Caco-2 (cell line): ENCODE measurements at regions not wholly inside any gene's neighbourhood (a gene's known extent, or its start where the extent isn't known, plus 50 kb on each side); places are given as distances from the start of the nearest gene placed in this dataset.
"Not testable (repeated sequence)": the region's sequence is repeated elsewhere in the genome, so short reads cannot be mapped to it uniquely, and the experiment has no call there.

ENCODE experiments used
- BruUV-seq: library from RNA; stranded (reverse); fragments of 400-500 nt; replicated peaks from 2 replicates; lab custom pipeline; 2021; lab: Mats Ljungman, UMichigan
- CTCF ChIA-PET: fragments of 300-600 bp; sonication (Branson Sonifier 250); formaldehyde crosslinking; loops from one replicate; lab custom pipeline; 2022; ENCODE audit warnings: antibody characterized with exemption; lab: Charles Lee
- POLR2A ChIA-PET: fragments of 300-600 bp; sonication (Branson Sonifier 250); formaldehyde crosslinking; loops from one replicate; lab custom pipeline; 2022; ENCODE audit warnings: antibody characterized with exemption; lab: Charles Lee
- DNase-seq, 2 experiments: peaks; one replicate each; pipeline versions ENCODE4 v3.0.0 to v3.0.0-alpha.2; 2020 to 2022
- H3K27me3 ChIP-seq: replicated peaks from 2 replicates; pipeline ENCODE4 v1.6.0; 2011; ENCODE audit warnings: low read length; ENCODE audit not compliant: control insufficient read depth, insufficient read depth
- H3K36me3 ChIP-seq: 2 replicates; pipeline ENCODE4 v1.5.1; 2011; ENCODE audit warnings: low read length; ENCODE audit not compliant: control insufficient read depth, insufficient read depth
- H3K4me1 ChIP-seq: fragments of 250-450 bp; sonication (Bioruptor Pico); 2 replicates; pipeline ENCODE4 v1.5.1; 2020; ENCODE audit warnings: mild to moderate bottlenecking
- H3K4me3 ChIP-seq: 2 replicates; pipeline ENCODE4 v1.5.1; 2011; ENCODE audit warnings: low read depth, mild to moderate bottlenecking, control low read depth, low read length
- H3K9me3 ChIP-seq: fragments of 250-450 bp; sonication (Bioruptor Pico); 2 replicates; pipeline ENCODE4 v1.5.1; 2020; ENCODE audit warnings: mild to moderate bottlenecking, moderate library complexity
- H3K27ac Mint-ChIP-seq: one replicate; pipeline ENCODE4 v1.8.0; 2022; ENCODE audit warnings: mixed read lengths; ENCODE audit not compliant: unreplicated experiment
- H3K27me3 Mint-ChIP-seq: one replicate; pipeline ENCODE4 v1.8.0; 2022; ENCODE audit warnings: mixed read lengths; ENCODE audit not compliant: insufficient read depth, unreplicated experiment
- H3K36me3 Mint-ChIP-seq: one replicate; pipeline ENCODE4 v1.8.0; 2022; ENCODE audit warnings: mild to moderate bottlenecking, mixed read lengths; ENCODE audit not compliant: insufficient read depth, unreplicated experiment
- H3K4me1 Mint-ChIP-seq: one replicate; pipeline ENCODE4 v1.8.0; 2022; ENCODE audit warnings: low read depth, mixed read lengths; ENCODE audit not compliant: unreplicated experiment
- H3K4me3 Mint-ChIP-seq: one replicate; pipeline ENCODE4 v1.8.0; 2022; ENCODE audit warnings: mild to moderate bottlenecking, moderate library complexity, mixed read lengths; ENCODE audit not compliant: unreplicated experiment
- H3K9me3 Mint-ChIP-seq: one replicate; pipeline ENCODE4 v1.8.0; 2022; ENCODE audit warnings: mixed read lengths; ENCODE audit not compliant: unreplicated experiment
- intact Hi-C: fragments of 100-400 bp; cut with micrococcal nuclease; formaldehyde crosslinking; loops from one replicate; pipeline ENCODE4 v1.10.0; 2022; ENCODE audit not compliant: unreplicated experiment
- TF ChIP-seq, protein P1 (sequence below), 2 experiments: fragments of 200-600 bp in 1 of 2; IDR thresholded peaks; 1 replicate in 1 of 2; 2 replicates in 1 of 2; pipeline versions ENCODE4 v1.5.1 to v1.8.0; 2011 to 2022; ENCODE audit warnings: antibody characterized with exemption in 1 of 2, control low read depth in 1 of 2, inconsistent platforms in 1 of 2, low read depth in 1 of 2, low read length in 1 of 2, mild to moderate bottlenecking in 1 of 2, moderate library complexity in 1 of 2; ENCODE audit not compliant: insufficient read depth in 1 of 2, severe bottlenecking in 1 of 2, unreplicated experiment in 1 of 2

DNA sequence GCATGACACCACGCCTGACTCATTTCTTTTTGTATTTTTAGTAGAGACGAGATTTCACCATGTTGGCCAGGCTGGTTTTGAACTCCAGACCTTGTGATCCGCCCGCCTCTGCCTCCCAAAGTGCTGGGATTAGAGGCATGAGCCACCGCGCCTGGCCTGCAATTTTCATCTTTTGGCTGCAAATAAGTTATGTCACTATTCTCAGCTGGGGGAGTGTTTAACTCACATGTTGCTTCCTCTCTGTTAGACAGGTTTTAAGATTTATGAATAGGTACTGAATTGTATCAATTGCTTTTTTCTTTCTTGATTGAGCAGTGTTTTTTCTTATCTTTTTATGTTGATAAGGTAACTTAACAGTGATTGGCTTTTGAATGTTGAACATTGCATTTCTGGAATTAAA lies 88.2 kb upstream of the ADCY2 start:
- H3K27ac Mint-ChIP-seq, intact Hi-C loops: not testable (repeated sequence)

DNA sequence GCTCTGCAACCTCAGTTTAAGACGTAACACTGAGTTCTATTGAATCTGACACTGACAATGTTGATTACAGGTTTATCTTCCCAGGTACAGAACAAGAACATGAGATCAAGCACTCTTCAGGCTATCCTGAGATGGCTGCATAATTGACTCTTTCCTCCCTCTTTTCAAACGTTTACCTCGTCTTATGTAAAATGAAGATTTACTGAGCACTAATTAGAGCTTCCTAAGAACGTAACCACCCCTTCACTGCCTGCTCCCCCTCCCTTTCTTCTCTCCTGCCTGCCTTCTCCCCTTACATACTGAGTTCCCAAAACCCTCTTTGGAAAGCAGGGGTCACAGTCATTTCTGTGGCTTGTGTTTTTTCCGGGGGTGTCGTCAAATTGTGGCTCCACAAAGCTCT lies 86.2 kb upstream of the ADCY2 start:
- DNase-seq, H3K9me3 ChIP-seq, intact Hi-C loops, H3K4me3 Mint-ChIP-seq, H3K36me3 Mint-ChIP-seq, POLR2A ChIA-PET, H3K36me3 ChIP-seq, CTCF ChIA-PET, H3K4me3 ChIP-seq, H3K9me3 Mint-ChIP-seq, H3K27me3 ChIP-seq, H3K4me1 Mint-ChIP-seq, H3K4me1 ChIP-seq, BruUV-seq, H3K27me3 Mint-ChIP-seq, H3K27ac Mint-ChIP-seq: not testable (repeated sequence)

More for the DNA sequence above, 88.2 kb upstream of the ADCY2 start:
- CTCF ChIA-PET, H3K4me1 Mint-ChIP-seq, H3K36me3 ChIP-seq, H3K4me3 ChIP-seq, H3K4me1 ChIP-seq, DNase-seq, POLR2A ChIA-PET, H3K27me3 ChIP-seq, H3K4me3 Mint-ChIP-seq, H3K36me3 Mint-ChIP-seq, H3K9me3 ChIP-seq, H3K9me3 Mint-ChIP-seq, BruUV-seq, H3K27me3 Mint-ChIP-seq: not testable (repeated sequence)

DNA sequence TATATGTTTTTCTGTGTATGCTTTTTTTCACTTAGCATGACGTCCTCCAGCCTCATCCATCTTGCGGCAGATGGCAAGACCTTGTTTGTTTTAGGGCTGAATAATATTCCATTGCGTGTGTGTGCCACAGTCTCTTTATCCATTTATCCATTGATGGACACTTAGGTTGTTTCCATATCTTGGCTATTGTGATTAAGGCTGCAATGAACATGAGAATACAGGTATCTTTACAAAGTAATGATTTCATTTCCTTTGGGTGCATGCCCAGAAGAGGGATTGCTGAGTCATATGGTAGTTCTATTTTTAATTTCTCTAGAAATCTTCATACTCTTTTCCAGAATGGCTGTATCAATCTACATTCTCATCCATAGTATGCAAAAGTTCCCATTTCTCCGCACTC lies 85.3 kb upstream of the ADCY2 start:
- intact Hi-C loops, H3K4me3 Mint-ChIP-seq, H3K27ac Mint-ChIP-seq, H3K36me3 Mint-ChIP-seq, H3K9me3 ChIP-seq, H3K36me3 ChIP-seq, H3K9me3 Mint-ChIP-seq, H3K4me1 ChIP-seq, BruUV-seq, DNase-seq, H3K4me1 Mint-ChIP-seq, H3K27me3 ChIP-seq, CTCF ChIA-PET, H3K4me3 ChIP-seq, H3K27me3 Mint-ChIP-seq, POLR2A ChIA-PET: not testable (repeated sequence)

GRCh38 chr5:7315118-7315517 lies 80.8 kb upstream of the ADCY2 start:
- H3K27me3 Mint-ChIP-seq = peaks cover 12% of the 10 kb centered on the region
- intact Hi-C loops = no loop called here
- H3K9me3 Mint-ChIP-seq = no peaks in the 10 kb centered on the region
- H3K36me3 Mint-ChIP-seq = no peaks in the 10 kb centered on the region
- no peaks in the 10 kb centered on the region for H3K4me1 ChIP-seq
- ChIA-PET POLR2A (no interaction called here), CTCF (no interaction called here)
- TF ChIP-seq, protein P1, sequence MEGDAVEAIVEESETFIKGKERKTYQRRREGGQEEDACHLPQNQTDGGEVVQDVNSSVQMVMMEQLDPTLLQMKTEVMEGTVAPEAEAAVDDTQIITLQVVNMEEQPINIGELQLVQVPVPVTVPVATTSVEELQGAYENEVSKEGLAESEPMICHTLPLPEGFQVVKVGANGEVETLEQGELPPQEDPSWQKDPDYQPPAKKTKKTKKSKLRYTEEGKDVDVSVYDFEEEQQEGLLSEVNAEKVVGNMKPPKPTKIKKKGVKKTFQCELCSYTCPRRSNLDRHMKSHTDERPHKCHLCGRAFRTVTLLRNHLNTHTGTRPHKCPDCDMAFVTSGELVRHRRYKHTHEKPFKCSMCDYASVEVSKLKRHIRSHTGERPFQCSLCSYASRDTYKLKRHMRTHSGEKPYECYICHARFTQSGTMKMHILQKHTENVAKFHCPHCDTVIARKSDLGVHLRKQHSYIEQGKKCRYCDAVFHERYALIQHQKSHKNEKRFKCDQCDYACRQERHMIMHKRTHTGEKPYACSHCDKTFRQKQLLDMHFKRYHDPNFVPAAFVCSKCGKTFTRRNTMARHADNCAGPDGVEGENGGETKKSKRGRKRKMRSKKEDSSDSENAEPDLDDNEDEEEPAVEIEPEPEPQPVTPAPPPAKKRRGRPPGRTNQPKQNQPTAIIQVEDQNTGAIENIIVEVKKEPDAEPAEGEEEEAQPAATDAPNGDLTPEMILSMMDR (IDR thresholded peaks at IDR 0.05; ENCODE audit: insufficient read depth in 1 of 2, low read depth in 1 of 2, low read length in 1 of 2, severe bottlenecking in 1 of 2, unreplicated experiment in 1 of 2) = no peak
- H3K4me1 Mint-ChIP-seq = no peaks in the 10 kb centered on the region
- H3K9me3 ChIP-seq = no peaks in the 10 kb centered on the region
- H3K27me3 ChIP-seq = no peaks in the 10 kb centered on the region
- no peak overlapping the region for H3K4me3 Mint-ChIP-seq
- no peak overlapping the region for H3K27ac Mint-ChIP-seq
- no peak overlapping the region for H3K4me3 ChIP-seq
- BruUV-seq = no TSS peak
- H3K36me3 ChIP-seq = no peaks in the 10 kb centered on the region
- no peak for DNase-seq
